Muscle of back (tissue), 3 donors: ENCODE measurements at regions not wholly inside any gene's neighbourhood (a gene's known extent, or its start where the extent isn't known, plus 50 kb on each side); places are given as distances from the start of the nearest gene placed in this dataset.

Experiments
- DNase-seq, 3 donors: peaks; one replicate each; pipeline versions ENCODE4 v3.0.0 to v3.0.0-alpha.2; 2013

GRCh38 chr13:105364191-105364590 is 1171.3 kb downstream of the EFNB2 start:
- DNase-seq: peak in 1 of 3 donors; percentile 30

- DNase-seq: peak; percentile 33 to 73 (median 44)
Measured at GRCh38 chr13:105363261-105364190, 1171.9 kb downstream of the EFNB2 start.

GRCh38 chr13:105353654-105354053 is 1181.8 kb downstream of the EFNB2 start:
- no peak for DNase-seq

GRCh38 chr13:105349082-105349723 is 1186.3 kb downstream of the EFNB2 start:
- DNase-seq: no peak

- peak in 1 of 3 donors; percentile 67 for DNase-seq
Measured at GRCh38 chr13:105346141-105346775, 1189.2 kb downstream of the EFNB2 start.

DNA sequence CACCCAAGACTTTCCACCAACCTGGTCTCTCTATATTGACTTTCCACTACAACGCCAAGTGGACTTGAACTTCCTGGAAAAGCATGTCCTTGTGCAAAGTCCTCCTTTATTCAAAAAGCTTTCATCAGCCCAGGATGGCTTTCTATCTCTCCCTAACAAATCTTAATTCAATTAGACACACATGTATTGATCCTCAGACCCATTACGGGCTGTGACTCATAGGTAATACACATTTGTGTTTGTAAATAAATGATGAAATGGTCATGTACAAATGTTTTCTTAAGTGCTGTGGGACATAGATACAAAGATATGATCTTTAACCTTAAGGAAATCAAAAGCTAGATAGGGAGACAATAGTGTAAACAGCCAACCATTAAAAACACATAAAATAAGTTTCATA is 1189.7 kb downstream of the EFNB2 start:
- no peak for DNase-seq

DNA sequence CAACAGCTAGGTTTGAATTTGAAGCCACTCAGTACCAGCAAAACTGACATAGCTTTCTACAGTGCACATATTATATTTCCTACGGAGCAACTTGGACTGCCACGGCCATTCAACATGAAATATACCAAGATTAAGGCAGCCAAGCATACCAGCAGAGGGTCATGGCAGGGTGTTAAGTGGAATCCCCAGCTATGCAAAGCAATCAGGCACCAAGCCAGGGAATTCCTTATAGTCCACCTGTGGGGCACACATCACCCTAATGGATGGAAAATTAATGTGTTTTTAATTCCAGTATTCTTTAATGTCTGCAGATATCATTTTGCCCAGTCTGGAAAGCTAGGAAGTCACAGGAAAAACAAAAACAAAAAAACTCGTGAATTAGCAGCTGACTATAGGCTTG is 1190.3 kb downstream of the EFNB2 start:
- no peak for DNase-seq

DNA sequence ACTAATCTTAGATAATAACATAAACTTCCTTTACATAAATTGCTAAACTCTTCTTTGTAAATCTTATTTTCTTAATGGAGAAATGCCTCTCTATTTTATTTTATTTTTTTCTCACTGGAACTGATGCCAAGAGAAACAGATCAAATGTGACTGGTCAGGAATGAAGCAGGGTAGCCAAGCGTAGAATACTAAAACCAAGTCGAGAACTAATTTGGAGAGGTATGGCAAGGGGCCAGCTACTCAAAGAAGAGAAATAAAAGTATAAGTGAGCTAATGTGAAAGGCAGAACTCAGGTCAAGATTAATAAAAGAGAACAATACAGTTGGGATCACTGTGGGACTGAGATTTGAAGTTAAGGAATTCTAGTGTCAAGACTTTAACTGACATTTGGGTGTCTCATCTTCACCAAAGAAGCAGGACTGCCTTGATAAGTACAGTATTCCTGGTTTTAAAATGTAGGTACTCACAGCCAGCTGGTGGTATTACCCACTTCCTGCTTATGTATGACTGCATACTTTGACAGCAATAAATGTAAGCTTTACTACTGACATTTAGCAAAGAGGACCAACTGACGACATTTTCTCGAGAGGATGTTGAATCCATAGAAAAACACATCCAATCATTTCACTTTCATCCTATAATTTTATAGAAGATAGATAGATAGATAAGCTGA is 1192.2 kb downstream of the EFNB2 start:
- DNase-seq: no peak

DNA sequence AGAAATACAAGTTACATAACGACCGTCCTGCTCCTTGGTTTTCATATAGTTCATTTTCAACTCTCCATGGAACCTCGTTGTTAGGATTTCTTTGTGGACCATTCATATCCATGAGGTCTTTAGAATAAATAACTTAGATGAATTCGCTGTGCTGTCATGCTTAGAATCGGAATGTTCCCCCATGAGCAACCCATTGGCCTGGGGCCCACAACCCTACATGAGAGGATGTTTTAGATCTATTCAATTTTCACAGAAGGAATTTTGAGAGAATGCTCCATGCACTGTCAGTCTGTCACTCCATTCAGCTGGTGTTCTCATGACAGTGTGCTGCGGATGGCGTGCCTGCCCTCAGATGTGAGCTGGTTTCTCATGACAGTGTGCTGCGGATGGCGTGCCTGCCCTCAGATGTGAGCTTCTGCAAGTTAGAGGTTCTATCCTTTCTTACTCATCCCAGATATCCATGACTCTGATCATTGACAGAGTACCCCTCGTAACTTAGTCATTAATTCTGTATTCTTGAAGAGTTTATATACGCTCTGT is 1193.1 kb downstream of the EFNB2 start:
- DNase-seq: no peak

GRCh38 chr13:105341758-105342157 is 1193.7 kb downstream of the EFNB2 start:
- no peak for DNase-seq

GRCh38 chr13:105341256-105341655 is 1194.2 kb downstream of the EFNB2 start:
- no peak for DNase-seq

DNA sequence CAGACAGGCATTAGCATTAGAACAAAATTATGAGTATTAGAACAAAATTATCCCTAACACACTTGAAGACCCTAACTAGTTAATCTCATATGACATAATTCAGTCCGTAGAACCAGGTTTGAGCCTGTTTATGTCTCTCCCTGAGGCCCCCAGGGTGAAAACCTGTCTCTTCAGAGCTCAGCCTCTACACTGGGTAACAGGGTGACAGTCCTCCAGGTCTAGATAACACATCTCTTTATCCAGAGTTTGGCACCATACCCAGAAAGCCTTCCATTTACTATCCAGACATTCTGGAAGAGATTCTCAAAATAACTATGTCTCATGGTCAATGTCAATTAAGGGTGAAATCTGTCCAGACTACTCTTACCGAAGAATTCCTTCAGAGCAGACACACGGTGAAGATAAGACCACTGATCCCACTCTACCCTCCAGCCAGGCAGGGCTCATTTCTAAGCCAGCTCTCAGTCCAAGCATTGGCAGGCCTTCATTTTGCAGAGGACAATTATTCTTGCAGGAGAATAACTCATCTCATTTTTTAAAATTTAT is 1195.3 kb downstream of the EFNB2 start:
- no peak for DNase-seq

GRCh38 chr13:105338773-105339172 is 1196.7 kb downstream of the EFNB2 start:
- no peak for DNase-seq

GRCh38 chr13:105338006-105338405 is 1197.5 kb downstream of the EFNB2 start:
- DNase-seq: no peak

GRCh38 chr13:105336706-105337576 is 1198.5 kb downstream of the EFNB2 start:
- peak in 1 of 3 donors; percentile 26 for DNase-seq

- peak in 1 of 3 donors; percentile 11 for DNase-seq
Measured at GRCh38 chr13:105334211-105334610, 1201.3 kb downstream of the EFNB2 start.

DNA sequence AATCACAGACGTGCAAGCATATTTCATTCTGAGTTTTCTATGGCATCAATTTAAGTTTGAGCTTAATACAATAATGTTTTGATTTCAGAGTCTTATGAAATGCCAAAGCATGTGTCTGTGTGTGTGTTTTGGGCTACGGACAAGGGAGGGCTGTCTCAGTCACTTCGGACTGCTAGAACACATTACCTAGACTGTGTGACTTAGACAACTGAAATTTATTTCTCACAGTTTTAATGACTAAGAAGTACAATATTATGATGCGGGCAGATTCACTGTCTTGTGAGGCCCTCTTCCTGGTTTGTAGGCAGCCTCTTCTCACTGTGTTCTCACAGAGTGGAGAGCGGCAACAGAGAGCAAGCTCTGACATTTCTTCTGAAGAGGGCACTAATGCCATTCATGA is 1202.0 kb downstream of the EFNB2 start:
- DNase-seq: no peak

DNA sequence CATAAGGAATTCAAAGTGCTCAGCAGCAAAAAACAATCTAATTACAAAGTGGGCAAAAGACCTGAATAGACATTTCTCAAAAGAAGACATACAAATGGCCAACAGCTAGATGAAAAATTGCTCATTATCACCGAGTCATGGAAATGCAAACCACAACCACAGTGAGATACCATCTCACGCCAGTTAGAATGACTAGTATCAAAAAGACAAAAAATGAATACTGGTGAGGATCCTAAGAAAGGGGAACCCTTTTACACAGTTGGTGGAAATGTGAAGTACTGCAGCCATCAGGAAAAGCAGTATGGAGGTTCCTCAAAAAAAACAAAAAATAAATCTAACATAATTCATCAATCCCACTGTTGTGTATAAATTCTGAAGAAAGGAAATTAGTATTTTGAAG is 1206.1 kb downstream of the EFNB2 start:
- no peak for DNase-seq

DNA sequence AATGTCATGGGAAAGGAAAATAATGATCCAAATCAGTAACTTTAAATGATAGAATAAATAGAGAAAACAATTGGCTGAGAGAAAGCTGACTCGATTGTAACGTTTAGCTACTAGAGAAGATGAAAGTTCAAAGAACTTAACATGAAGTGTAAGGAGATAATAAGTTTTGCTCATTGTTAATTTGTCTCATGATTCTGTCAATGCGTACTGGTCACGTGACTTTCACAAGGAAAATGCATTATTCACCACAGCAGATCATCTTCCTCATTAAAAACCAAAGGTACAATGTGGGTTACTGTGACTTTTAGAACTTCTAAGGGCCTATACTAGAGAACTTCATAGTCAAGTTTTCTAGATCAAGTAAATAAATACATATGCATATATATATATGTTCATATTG is 1207.2 kb downstream of the EFNB2 start:
- DNase-seq: no peak

DNA sequence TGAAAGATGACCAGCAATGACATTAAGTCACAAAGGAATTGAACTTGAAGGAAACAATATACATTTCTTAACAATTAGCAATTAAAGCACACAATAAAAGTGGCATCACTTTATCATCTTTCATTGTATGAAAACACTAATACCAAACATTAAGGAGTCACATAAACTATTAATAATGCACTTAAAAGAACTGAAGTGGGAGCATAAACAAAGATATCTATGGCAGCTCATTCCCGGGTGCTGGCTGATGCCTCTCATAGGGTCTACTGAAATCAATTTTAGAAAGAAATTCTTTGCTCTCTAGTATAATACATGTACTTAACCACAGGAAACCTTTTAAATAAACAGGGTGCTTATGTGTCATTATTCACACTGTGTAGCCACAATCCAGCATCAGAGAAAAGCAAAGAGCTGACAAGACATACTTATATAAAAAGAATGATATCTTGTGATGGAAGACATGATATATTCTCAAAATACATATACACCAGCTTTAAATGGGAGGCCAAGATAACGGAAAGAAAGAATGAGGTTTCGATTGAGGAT is 1207.8 kb downstream of the EFNB2 start:
- DNase-seq: no peak
